Globus pallidus (tissue), 1 donor: ENCODE measurements at regions not wholly inside any gene's neighbourhood (a gene's known extent, or its start where the extent isn't known, plus 50 kb on each side); places are given as distances from the start of the nearest gene placed in this dataset.

ENCODE experiments used
- DNase-seq: peaks from one replicate; pipeline ENCODE4 v3.0.0-alpha.2; 2015; ENCODE audit warnings: low spot score

DNA sequence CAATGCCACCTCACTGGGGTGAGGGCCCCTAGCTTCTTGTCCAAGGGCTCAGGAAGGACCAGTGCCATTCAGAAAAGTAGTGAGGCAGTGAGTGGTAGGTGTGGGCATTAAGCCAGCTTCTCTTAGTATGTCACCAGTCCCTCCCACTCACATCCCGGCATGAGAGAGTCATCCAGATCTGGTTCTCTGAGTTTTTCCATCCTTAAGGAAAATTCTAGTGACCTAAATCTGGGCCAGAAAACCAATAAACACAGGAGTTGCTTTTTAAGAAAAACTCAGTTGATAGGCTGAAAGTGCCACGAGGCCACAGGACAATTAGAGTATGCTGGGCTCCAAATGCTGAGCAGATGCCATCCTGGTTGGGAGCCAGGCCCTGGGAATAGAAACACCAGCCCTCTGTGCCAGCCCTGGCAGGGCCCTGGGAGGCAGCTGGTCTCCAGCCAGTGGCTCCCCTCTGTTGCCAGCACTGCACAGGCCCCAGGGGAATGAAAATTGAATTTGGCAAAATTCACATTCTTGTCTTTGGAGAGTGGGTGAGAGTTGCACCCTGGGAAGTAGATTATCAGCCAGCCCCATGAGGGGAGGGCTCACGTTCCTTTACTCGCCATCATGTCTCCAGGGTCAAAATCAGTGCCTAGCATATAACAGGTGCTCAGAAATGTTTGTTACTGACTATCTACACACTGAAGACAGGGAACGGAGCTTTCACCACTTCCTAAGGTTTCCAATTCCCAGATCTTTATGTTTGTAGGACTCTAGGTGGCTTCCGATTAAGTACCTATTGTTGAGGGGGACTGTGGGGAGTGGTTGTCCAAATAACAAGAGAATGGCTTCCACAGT is 52.8 kb downstream of the FAM43A start:
- peak; percentile 87 for DNase-seq

DNA sequence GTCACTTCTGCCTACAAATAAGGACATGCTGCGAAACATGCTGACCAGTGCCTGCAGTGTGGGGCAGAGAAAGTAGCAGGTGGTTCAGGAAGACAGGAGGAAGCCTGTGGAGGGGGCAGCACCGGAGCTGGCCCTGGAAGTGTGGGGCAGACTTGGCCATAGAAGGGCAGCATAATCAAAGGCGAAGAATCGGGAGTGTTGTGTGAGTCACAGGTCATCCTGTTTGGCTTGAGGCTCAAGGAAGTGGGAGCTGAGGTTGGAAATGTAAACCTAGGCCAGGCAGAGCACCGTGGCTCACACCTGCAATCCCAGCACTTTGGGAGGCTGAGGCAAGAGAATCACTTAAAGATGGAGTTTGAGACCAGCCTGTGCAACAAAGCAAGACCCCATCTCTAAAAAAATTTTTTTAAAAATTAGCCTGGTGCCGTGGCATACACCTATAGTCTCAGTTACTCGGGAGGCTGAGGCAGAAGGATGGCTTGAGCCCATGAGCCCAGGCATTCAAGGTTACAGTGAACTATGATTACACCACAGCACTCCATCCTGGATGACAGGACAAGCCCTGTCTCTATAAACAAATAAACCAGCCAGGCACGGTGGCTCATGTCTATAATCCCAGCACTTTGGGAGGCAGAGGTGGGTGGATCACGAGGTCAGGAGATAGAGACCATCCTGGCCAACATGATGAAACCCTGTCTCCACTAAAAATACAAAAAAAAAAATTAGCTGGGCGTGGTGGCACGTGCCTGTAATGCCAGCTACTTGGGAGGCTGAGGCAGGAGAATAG is 54.0 kb downstream of the FAM43A start:
- DNase-seq, result no peak

DNA sequence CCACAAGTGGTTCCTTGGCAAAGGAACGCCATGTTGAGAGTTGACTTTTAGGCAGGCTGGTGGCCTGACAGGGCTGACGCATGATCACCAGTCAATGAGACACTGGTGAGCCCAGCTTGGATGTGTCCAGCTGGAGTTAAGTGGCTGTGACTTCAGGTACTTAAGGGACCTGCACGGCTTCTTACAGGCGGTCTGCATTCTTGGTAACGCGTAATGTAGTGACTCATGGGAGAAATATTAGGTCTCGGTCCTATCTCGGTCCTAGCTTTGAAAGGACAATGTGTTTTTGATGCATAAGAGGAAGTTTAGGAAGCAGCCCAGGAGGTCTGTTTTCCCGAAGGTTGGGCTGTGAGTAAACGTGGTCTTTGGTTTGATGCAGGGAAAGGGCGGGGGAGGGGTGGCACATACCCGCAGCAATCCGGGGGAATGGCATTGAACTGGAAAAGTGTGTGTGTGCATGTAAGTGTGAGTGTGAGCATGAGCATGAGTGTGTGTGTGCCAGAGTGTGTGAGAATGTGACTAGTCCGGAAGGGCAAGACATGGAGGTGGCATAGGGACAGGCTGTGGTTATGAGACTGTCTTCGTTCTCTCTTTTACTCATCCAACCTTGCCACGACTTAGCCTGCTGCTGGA is 55.3 kb downstream of the FAM43A start:
- no peak for DNase-seq

DNA sequence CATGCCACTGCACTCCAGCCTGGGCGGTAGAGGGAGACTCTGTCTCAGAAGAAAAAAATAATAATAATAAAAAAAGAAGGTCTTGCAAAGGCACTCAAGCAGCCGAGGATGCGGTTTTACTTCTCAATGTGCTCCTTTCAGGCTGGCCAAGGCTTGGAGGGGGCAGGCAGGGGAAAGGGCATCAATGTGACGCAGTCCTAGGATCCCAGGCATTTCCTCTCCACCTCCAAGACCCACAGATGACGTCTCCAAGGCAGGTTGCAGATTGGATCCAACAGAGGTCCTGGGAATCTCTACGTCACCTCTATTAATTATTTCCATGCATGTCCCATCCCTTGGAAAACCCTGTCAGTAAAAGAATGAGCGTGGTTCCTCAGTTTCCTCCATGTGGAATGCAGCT is 56.2 kb downstream of the FAM43A start:
- DNase-seq, result no peak

DNA sequence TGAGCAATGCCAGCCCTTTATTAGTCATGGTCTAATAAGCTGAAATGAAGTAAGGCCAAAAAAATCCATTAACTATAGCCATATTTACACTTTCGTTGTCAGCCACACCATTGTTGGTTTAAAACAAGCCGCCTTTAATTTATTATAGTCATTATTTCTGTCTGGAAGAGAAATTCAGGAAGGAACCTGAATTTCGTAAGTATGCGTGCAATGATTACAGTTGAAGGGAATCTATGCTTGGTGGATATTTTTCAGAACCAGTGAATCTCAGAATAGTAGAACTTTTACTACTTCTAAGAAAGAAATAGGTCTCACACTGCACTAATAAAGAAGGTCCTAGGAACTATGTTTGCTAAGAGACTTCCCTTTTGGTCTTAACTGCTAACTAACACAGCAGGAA is 59.1 kb downstream of the FAM43A start:
- no peak for DNase-seq

DNA sequence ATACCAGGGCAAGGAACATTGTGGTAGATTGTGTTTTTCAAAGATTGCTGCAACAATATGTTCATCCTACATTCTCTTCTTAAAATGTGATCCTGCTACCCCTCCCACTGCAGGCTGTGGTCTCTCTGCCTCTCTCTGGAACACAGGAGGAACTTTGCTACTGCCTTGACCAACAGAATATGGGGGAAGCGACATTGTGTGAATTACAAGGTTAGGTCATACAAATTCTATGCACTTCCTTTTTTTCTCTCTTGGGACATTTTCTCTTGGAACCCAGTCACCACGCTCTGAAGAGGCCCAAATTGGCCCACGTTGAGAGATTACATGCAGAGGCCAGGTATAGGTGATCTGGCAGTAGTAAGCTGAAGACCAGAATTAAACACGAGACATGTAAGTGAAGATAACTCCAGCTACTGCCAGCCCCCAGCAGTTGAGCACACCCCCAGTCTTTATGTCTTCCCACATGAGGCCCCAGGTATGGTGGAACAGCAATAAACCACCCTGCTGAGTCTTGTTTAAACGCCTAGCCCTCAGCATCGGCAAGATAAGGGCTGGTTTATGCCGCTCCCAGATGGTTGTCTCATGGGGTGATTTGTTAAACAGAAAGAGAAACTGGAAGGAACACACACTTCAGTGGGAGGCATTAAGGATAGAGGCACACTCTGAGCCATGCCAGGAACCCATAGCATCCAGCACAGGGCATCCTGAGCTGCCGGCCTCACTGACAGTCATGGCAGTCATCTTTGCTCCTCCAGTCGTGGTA is 59.9 kb downstream of the FAM43A start:
- DNase-seq, result no peak

DNA sequence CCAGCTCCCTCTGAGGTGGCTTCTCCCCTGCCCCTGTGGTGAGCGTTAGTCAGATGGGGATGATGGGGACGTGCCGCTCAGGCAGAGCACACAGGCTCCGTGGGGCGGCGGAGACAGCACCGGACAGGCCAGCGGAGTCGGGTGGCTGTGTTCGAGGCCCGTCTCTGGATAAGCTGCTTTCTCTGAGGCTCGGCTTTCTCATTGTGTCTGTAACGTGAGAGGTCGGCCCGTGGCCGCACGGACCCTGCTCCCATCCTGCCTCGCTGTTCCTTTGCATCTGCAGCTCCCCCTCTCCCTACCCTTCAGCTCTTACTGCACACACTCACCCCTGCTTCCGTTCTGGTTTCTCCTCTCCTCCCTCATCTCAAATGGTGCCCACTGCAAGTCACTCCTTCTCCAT is 62.5 kb downstream of the FAM43A start:
- DNase-seq, result no peak

DNA sequence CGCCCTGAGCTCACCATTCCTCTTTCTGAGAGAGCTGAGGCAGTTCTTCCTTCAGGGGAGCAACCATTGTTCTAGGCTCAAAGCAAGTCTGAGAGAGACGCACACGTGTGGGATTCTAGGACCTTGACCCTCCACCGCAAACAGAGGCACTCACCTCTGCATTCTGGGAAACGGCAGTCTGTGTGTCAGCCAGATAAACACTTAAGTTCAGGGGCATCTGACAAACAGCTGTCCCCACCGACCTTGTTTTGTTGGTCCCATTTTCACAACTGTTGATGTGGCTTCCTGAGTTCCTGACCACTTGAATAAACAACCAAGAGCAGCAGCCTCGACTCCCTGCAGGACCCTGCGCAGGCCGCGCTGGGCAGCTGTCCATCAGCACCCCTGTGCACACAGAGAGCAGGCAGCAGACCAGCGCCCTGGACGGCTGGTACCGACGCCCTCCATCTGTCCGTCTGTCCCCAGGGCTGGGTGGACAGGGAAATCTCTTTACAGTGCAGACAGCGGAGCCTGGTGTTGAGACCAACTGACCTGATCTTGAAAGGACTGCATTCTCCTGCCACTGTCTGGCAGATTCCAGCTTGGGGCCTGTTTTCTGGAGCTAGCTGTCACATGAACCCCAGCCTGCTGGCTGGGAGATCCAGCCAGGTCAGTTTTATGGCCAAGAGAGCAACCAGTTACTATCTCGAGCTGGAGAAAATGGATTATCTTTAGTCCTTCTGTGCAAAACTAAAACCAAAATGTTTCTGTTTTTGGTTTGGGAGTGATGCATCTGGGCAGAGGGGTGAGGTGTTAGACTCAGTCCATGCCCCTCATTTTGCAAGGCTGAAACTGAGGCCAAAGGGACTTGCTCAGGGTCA is 64.2 kb downstream of the FAM43A start:
- DNase-seq, result peak; percentile 41

DNA sequence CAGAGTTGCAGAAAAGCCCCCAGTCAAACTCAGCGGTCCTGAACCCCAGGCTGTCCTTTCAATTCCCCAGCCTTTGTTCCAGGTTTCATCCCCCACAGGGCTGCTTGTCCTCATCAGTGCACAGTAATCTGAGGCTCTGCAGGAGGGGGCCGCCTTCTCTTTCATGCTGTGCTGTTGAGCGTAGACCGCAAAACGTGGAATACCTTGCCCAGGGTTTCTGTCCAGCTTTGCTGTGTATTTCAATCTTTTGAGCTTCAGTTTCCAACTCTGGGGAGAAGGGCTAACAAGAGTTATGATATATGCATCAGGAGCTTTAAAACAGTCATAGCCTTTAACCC is 64.8 kb downstream of the FAM43A start:
- no peak for DNase-seq

DNA sequence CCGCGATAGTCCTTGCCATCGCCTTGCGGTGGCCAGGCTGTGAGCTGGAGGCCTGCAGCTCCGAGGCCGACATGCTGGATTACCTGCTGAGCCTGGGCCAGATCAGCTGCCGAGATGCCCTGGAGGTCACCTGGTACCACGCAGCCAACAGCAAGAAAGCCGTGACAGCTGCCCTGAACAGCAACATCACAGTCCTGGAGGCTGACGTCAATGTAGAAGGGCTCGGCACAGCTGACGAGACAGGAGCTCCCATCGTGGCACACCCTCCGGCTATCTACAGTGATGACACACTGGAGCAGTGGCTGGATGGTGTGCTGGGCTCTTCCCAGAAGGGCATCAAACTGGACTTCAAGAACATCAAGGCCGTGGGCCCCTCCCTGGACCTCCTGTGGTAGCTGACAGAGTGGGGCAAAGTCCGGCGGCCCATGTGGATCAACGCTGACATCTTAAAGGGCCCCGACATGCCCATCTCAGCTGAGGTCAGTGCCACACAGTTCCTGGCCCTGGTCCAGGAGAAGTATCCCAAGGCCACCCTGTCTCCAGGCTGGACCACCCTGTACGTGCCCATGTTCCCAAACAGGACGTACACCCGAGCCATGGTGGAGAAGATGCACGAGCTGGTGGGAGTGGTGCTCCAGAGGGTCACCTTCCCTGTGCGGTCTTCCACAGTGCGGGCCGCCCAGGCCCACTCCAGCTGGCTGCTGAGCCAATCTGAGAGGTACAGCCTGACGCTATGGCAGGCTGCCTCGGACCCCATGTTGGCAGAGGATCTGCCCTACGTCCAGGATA is 70.2 kb downstream of the FAM43A start:
- no peak for DNase-seq

DNA sequence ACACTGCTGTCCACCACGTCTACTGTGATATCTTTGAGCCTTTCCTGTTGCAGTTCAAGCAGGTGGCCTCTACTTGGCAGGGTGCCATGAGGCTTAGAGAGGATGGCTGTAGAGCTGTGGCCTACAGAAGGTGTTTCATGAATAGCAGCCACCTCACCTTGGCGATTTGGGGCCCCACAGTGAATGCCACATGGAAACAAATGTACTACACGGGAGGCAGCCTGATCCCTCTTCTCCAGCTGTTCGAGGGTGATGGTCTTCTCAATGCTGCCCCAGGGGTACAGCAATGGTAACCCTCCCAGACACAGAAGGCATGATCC is 70.7 kb downstream of the FAM43A start:
- DNase-seq, result no peak

DNA sequence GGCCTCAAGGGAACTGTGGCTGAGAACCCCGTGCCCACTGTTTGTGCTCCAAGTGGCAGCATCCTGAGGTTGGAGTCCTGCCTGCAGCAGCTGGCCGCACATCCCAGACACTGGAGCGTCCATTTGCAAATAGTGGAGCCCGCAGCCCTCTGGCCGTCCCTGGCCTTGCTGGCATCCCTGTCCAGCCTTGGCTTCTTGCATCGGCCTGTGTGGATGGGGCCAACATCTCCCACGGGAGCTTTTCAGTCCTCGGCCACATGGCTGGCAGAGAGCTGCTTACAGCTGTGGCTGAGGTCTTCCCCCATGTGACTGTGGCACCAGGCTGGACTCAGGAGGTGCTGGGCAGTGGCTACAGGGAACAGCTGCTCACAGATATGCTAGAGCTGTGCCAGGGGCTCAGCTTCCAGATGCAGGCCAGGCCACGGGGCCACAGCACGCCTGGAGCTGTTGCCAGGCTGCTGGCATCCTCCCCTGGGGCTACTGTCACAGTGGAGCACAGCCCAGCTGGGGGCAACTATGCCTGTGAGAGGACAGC is 71.2 kb downstream of the FAM43A start:
- DNase-seq, result peak; percentile 99

DNA sequence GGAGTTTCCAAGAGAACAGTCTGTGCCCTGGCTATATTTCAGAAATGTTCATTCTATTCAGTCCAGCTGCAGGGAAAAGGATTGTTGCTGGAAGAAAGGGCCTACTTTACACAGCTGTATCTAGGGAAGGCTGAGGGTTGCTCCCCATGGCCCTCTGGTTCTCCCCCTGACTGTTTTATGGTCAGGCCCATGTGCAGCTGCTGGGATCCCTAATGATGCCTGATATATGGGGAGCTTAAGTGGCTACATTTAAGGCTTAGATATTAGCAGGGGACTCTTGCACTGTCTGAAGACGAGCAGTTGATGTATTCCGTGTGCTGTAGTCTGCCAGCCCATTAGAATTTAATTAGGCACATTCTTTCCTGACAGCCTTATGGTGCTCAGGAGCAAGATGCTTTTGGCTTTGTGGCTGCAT is 72.0 kb downstream of the FAM43A start:
- peak; percentile 80 for DNase-seq

DNA sequence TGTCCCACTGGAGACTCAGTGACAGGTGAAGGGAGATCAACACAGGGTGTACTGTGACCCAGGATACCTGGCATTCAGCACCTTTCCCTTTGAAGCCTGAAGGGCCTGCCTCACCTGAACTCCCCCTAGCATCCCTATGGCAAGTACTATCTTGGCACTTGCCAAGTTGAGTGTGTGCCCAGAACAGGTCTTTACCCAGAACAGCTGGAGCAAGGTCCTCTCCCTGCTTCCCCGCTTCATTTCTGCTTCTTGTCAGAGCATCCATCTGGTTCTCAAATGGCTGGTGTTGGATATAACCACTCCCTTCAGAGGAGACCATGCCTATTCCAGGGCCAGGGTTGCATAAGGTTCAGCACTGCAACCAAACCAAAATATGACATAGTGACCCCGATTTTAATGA is 73.0 kb downstream of the FAM43A start:
- no peak for DNase-seq

DNA sequence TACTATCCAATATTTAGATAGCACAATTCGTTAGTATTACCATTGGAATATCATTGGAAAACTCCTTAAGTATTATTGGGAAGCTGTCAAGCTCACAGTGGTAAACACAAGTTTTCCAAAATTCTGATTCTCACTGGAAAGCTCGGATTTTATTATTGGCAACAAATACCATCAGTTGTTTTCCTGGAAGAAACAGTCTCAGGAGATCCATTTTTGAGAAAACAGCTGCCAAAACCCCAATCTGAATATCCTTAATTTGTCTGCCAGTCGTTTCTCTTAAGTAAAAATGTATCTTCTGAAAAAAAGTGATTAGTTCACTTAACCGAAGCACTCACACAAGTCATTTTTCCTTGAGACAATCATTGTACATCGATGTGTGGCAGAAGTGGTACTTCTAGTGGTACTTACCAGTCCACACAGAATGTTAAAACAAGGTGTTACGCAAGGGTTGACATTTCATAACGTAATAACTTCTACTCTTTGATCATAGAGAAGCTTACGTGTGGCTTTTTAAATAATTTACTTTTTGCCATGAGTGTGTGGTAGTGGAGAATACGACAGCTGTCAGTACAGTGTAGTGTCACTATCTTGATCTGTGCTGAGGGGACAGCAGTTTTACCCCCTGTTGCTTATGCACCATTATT is 74.9 kb downstream of the FAM43A start:
- no peak for DNase-seq

DNA sequence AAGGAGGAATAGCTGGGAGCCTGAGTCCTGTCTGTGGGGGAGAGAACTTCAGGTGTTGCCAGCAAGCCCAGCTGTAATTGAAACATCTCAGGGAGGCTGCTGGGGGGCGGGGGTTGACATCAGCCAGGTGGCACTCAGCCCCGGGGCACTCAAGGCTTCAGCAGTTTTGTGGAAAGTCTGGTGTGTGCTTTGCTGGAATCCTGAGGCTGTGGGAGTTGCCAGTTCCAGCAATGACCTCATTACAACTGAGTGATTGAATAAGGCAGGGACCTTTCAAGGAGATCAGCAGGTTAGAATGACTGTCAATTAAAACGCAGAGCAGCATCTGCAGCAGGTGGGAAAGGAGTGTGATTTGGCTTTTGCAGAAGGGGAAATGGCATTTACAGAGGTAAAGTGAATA is 75.7 kb downstream of the FAM43A start:
- no peak for DNase-seq

DNA sequence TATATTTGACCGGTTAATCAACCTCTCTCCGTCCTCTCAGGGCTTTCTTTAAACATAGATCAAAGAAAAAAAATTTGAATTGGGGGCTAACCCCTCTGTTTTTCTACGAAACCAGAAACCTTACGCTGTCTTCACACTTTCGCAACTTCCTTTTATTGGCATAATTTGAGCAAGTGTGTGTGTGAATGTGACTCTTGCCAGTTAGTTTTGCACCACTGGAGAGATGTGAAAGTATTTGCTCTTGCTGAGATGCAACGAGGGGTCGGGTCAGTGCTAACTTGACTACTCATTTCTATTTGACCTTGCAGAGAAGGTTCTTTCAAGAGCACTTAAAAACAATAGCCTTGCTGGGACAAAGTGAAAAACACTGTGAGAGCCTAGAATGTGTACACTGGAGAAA is 81.2 kb downstream of the FAM43A start:
- DNase-seq, result no peak

DNA sequence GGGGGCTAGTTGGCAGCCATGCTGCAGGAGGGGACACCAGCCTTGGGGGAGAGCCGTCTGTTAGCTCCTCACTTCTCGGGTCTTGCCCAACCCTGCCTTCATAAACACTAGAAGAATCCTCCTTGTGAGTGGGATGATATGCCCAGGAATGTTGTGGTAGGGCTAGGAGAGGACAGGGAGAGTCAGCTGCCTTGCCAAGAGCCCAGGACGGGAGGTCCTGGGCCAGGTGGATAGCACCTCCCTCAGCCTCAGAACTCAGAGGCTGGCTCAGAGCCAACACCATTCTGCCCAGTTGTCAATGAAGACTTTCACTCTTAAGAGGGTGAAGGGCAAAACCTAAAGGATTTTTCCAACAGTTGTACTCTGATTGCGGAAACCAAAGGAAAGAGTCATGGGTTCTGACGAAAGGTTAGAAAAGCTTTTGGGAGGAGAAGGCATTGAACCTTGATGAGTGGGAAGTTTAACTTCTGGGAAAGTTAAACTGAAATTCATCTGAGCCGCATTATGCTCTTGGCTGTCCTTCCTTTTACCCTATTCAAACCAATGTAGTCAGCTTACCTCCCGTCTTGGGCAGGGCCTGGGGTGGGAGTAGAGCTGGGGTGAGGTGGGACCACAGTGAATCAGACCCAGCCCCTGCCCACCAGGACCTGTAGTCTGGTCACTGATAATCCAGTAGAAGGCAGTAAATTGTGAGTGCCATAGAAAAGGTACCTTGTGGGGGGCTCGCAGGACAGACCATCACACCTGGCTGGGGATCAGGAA is 81.9 kb downstream of the FAM43A start:
- DNase-seq, result no peak

DNA sequence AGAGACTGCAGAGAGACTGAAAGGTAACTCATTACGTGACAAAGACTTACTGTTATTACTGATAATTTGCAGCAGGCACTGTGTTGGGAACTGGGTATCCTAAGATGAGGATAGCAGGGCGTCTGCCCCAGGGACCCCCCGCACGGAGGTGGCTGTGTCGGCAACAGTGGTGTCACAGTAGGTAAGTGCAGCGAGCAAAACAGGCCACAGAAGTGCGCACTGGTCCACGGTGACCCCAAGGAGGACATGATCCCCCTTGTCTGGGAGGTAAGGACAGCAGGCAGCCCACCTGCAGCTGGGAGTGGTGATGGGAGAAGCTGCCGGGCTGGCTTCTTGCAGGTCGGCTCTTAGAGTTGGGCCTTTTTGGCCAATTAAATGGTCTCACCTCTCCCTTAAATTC is 82.9 kb downstream of the FAM43A start:
- DNase-seq, result no peak
